ENCODE measurements at regions not wholly inside any gene's neighbourhood (a gene's known extent, or its start where the extent isn't known, plus 50 kb on each side); places are given as distances from the start of the nearest gene placed in this dataset.

DNA sequence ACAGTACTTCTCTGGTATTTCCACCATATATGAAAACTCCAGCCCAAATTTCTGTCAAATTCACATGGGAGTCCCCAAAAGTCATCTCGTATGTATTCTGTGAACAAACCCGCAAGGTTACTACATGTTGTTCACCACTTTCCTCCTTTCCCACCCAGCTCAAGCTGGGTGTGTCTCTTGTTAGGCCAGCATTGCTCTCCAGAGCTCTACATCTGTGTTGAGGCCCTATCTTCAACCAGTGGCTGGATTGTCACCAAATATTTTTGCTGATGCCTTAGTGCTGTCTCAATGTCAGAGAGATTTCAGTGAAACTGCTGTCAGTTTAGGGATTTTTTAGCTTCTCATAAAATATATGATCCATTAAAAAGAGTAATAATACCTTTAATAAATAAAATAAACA is 230.9 kb downstream of the BTG1 start:
- DNase-seq: no peak

DNA sequence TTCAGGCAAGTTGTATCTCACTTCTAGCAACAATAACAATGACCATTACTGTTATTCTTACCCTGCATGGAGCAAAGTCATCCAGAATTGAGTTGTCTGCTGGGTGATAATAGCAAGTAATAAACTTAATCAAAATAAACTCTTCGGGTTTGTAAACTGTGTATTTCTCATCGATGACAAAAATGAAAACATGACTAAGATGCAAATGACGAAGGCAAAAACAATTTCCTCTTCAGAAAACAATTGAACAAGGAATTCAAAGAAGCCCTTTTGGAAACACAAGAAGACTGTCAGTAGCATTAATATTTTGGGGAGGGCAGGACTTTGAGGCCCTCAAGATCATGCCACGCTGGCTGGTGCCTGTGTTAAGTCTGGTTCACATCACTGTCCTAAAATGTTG is 232.0 kb downstream of the BTG1 start:
- DNase-seq: no peak

DNA sequence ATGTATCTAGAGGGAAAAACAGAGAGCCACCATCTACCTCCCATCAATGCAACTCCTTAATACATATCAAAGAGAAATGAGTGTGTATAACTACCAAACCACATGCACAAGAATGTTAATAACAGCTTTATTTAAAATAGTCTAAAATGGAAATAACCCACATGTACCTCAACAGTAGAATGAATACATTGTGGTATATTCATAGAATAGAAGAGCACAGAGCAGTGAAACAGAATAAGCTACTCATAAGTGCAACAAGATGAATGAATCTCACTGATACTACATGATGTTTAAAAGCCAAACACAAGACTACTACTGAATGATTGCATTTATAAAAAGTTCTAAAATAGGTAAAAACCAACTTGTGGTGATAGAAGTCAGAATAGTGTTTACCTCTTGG is 232.5 kb downstream of the BTG1 start:
- DNase-seq: no peak

DNA sequence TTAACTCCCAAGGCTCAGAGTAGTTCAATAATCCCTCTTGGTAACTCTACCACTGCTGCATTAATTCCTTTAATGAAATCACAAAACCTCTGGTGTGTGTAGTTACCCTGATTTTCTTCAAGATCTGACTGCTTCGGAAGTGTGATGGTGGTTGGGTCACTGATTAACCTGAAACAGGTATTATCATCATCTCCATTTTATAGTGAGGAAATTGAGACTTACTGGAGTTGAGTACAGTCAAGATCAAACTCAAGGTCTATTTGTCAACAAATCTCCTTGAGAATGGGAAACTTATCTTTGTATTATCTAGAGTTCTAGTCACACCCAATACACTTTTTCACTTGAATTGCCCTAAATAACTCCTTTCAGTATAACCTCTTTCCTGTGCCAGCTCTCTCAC is 233.5 kb downstream of the BTG1 start:
- no peak for DNase-seq

DNA sequence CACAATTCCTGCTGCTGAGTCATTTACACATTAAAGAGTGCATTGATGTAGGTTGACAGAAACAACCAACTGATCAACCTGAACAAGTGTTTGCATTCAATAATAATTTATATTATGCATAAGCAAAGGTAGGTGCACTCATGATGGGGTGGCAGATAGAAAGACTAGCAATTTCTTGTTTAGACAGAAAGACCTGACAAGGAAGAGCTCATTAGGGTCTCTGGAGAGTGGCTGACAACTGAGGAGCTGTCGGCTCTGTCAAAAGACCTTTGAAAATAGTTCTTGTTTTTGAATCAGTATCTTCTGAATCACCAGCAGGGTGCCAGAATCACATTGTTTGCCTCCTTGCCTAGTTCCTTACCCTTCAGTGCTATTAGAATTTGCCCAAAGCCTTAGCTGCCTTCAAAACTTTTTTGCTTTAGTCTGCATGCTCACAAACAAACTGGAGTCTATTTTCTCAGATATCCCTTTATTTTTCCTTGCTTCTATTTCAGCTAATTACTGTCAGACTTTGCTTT is 234.7 kb downstream of the BTG1 start:
- no peak for DNase-seq

DNA sequence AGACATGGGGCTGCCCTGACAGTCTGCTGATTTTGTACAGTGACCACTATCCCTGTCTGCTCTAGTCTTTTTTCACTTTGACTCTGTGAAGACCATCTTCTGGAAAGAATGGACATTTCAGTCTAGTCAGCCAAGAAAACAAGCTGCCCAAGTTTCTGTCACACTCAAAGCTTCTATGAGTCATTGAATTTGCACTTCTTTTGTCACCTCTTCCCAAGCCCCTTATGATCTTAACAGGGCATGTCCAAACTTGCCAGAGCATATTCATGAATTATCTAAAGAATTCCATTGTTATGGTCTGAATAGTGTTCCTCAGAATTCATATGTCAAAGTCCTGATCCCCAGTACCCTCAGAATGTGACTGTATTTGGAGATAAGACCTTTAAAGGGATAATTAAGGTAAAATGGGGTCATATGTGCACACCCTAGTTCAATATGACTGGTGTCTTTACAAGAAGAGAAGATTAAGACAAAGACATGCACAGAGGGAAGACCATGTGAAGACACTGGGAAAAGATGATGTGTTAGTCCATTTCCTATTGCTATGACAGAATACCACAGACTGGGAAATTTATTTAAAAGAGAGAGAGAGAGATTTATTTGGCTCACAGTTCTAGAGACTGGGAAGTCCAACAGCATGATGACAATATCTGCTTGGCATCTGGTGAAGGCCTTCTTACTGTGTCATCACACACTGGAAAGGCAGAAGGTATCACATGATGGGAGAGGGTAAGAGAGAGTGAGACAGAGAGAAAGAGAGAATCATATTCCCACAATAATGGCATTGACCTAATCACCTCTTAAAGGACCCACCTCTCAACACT is 242.6 kb downstream of the BTG1 start:
- no peak for DNase-seq

DNA sequence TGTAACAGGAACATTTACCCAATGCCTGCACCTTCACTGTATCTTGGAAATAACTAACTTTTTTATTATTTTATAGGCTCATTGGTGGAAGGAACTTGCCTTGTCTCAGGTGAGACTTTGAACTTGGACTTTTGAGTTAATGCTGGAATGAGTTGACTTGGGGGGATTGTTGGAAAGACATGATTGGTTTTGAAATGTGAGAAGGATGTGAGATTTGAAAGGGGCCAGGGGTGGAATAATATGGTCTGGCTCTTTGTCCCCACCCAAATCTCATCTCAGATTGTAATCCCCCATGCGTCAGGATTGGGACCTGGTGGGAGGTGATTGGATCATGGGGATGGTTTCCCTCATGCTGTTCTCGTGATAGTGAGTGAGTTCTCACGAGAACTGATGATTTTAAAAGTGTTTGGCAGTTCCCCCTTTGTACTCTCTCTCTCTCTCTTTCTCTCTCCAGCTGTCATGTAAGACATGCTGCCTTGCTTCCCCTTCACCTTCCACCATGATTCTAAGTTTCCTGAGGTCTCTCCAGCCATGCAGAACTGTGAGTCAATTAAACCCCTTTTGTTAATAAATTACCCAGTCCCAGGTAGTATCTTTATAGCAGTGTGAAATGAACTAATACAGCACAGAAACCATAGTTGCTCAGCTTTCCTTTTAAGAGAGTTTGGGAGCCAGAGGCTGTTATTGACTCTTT is 244.1 kb downstream of the BTG1 start:
- no peak for DNase-seq

DNA sequence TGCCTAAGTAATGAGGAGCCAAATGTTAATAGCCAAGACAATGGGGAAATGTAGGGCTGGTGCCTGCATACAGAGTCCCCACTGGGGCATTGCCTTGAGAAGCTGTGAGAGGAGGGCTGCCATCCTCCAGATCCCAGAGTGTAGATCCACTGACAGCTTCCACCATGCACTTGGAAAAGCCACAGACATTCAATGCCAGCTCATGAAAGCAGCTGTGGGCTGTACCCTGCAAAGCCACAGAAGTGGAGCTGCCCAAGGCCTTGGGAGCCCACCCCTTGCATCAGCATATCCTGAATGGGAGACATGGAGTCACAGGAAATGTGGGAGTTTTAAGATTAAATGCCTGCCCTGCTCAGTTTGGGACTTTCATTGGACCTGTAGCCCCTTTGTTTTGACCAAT is 244.7 kb downstream of the BTG1 start:
- DNase-seq: no peak

DNA sequence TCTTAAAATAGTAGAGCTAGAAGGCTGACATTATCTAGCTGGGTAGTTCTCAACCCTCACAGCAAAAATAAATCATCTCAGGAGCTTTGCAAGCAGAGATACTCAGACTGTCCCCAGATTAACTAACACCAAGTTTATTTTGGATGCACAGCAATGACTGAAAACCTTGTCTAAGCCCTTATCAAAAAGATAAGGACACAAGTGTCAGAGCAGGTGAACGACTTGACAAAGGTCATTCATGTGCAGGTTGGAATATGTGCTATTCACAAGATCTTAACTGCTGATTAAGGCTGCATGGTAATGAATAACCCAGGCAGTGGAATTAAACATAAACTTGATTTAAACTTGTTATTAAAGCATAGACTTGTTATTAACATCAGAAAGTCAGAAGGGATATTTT is 246.6 kb downstream of the BTG1 start:
- no peak for DNase-seq

DNA sequence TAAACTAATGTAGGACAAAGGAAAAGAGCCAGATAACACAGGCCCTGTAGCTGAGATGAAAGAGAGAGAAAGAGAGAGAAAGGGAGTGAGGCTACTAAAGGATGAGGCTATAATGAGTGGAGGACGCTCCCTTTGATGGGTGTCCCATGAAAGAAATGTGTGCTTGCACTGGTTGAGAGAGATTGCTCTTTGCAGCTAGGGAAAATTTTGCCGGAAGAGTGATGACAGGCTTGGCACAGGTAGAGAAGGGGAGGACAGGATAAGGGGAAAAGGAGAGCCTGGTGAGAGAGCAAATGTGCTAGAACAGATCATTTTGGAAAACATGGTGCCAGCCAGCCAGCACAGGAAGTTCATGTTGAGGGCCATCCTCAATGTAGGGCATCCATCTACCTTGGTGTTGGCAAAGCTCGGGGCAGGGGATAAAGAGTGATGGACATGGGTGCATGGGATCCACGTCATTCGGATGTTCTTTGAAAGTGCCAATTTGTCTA is 248.6 kb downstream of the BTG1 start:
- DNase-seq: no peak

DNA sequence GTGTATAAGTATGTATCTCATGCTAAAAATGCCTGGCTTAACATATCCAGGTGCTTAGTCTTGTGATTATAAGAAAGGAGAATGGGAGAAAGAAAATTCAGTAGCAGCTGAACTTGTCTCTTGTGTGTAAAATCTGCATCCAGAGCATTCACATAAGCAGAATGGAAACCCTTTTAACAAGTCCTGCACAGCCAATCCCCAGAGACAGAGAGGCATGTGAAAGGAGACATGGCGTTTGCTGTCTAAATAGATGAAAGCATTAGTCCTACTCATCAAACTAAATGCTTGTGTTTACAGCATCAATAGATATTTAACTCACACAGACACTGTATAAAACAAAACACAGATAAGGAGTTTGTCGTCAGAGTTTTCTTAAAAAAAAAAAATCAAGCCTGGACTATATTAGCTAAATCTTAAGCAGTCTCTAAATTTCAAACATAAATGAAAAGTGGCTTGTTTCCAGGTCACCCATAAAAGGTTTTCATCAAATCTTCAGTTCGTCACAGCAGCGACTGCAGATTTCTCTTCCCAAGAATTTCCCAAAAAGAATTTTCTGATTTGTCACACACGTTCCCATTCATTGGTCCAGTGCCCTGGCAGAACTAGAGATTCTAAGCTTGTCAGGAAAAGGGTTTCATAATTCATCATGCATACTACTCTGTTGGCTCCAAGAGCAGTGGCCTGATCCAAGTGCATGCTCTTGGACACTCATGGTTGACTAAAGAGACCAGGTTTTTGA is 249.2 kb downstream of the BTG1 start:
- no peak for DNase-seq

DNA sequence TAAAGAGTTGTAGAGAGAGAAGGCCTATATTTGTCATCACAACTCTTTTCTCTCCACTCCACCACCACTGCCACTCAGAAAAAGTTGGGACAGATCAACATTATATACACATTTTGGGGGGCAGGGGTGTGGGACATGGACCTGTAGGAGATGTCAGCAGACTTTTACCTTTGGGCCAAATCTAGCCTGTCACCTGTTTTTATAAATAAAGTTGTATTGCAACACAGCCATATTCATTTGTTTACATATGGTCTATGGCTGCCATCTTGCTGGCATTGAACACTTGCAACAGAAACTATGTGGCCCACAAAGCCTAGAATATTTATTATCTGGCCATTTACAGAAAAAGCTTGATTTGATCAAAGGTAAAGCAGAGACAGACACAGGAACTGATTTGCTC is 250.7 kb downstream of the BTG1 start:
- DNase-seq: no peak

DNA sequence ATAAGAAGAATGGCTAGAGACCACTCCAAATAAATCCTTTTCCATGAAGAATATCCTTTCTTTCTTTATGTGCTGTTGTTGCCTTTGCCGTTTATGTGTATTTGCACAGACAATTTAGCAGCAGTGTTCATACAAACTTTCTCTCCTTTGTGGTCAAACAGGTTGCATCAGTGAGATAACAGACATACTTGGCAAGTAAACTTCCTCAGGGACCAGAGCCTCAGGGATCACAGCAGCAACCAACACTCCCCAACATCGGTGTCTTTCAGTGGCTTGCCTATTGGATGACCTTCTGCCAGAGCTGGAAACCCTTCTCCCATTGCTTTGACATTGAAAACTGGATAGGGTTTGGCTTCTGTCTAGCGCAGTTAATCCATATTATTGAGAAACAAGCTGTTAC is 252.2 kb downstream of the BTG1 start:
- no peak for DNase-seq

DNA sequence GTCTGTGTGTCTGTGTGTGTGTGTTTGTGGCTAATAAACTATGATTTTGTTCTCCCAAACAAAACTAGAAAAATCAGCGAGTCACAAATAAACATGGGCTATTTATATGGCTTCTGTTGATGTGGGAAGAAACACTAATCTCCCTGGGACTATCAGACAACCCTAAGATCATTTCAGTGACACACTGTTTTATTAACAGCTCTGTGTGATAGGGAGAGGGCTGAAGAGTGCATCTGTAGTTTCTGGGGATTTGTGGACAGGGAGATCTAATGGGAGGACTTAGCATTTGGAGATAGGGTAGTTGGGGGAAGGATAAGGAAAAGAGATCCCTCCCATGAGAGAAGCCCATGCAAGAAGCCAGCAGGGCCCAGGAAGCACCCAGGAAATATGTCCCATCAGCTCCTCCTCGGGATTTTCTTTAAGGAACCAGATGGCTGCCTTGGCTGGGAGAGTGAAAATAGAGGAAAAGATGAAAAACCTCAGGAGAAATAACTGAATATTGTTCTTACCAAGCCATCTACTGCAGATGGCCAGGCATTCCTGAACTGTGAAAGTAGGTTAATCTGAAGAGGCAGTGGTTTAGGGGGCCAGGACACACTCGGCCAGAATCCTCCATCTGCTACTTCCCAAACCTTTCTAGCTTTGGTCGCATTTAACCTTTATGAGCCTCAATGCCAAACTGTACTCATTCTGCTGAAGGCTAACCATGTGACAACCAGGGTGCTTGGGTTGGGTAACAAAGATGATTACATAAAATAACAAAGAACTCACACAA is 253.4 kb downstream of the BTG1 start:
- DNase-seq: no peak

DNA sequence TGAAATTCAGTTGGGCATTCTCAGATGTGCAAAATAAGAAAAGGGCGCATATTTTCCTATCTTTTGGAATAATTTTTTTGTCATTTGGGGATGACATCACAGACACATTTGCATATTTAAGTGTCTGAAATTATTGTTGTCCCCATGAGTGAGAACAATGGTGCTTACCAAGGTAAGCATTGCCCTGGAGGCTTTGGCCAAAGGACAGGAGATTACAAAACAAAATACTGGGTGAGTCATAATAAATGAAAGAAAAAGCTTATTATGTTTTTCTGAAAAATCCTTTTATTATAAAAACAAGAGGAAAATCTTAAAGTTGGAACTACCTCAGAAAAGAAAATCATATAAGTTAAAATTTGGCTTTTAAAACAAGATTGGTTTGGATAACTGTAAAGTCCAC is 254.9 kb downstream of the BTG1 start:
- DNase-seq: no peak

DNA sequence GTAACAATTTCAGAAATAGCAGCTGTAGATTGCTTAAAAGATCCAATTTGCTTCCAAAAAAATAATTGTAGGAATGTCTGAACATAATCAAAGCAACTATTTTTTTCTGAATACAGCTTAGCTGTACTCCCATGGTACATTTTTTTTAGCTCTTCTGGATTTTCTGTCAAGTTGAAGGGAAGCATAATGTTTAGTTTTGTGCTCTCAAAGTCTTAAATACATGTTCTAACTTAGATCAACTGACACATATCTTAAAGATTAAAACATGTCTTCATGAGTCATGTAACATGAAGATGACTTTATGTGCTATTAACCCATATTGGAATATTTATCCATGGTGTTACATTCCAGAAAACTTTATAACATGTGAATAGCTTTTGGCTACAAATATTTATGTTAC is 255.7 kb downstream of the BTG1 start:
- DNase-seq: no peak

DNA sequence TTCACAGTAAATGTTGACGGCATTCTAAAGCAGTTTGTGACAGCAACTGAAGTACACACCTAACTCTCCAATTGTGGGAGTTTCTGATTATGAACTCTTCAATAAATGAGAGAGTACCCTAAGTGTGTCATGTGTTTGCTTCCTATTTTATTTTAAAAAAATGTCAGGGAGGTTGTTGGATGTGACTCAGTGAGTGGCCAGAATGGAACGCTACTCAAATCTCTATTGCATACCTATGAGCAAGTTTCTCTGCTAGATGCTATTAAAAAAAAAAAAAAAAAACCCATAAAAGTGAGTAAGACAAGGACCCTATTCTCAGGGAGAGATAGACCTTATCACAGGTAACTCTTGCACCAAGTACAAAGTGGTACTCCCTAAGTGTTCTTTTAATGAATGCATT is 256.6 kb downstream of the BTG1 start:
- no peak for DNase-seq

DNA sequence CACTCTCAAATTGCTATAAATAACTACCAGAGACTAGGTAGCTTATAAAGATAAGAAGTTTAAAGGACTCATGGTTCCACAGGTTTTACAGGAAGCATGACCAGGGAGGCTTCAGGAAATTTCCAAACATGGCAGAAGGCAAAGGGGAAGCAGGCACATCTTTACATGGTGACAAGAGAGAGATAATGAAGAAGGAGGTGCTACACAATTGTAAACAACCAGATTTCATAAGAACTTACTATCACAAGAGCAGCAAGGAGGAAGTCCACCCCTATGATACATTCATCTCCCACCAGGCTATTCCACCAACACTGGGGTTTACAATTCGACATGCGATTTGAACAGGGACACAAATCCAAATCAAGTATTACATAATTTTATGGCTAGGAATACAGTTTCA is 257.7 kb downstream of the BTG1 start:
- no peak for DNase-seq

DNA sequence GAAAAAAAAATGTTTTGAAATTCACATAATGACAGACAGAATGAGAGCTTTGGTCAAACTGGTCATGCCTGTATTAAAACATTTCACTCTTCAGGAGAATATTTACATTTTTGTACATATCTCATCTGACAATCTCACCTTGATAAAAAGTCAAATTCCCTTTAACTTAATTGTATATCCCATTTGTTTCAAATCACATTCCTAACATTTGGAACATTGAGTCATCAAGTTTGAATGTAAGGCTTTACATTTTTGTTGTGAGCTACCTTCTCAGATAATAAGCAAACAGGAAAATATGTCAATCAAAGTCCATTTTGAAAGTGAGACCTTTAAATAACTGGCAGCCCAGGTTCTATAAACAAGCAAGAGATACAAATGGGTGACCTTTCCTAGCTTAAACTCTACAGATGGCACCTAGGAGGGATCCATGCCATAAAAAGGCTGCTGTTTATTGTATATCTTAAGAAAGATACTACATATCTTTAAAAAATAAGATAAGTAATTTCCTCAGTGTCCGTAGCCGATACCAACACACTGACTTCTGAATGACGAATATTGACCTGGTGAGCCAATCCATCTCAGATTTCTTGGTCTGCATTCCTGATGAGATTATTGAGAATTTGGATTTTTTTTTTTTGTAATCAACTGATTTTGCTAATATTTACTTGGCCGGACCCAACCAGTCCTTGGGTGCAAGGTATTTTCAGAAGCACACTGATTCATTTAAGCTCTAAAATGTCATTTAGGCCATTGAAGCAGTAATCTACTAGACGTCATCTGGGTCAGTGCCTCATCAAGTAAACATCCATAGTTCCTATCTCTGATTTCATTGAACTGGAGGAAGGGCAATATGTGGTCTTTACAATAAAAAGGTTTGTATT is 259.6 kb downstream of the BTG1 start:
- no peak for DNase-seq

DNA sequence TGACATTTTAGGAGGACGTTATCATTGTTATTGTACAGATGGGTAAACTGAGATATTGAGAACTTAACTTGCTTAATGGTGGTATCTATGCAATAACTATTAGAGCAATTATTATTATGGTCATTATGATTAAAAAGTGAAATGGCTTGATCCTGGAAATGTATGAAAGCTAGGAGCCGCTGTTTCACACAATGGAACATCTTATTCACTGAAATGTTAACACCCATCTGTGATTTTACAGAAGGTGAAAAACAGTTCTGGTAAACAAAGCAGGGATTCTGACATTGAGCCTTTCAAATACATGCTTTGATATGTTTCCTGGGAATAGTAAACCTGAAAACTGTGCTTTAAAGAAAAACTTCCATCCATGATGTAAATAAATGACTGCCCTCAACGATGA is 261.4 kb downstream of the BTG1 start:
- no peak for DNase-seq

DNA sequence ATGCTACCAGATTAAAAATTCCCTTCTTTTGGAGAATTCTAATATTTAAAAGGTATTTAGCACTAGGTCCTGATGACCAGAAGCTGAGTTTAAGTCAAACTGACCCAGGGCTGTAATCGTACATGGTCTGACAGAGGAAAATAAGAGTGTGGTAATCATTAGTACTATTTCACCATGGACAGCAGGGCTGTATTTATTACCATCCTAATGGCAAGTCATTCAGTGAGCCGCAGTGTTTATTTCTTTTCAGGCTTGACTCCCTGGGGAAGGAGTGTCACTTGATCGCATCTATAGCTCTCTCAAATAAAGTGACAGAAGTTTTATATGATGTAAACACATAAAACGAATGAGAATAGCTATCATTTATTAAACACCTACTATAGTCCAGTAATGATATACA is 261.8 kb downstream of the BTG1 start:
- no peak for DNase-seq

DNA sequence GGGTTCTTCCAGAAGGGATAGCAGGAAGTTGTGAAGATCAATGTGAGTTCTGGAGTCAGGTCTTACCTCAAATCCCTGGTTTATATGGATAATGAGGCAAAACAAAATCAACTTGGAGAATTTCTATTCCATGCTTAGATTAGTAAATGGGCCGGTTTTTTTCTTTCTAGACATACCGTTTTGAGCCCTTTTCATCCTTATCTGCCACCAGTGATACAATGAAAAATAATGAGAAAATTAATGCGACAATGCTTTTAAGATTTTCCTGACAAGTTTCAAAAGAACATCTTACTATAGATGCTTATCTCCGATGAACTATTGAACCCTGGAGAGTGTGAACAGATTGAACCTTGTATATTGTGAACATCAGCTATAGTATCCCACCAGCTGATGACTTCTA is 262.7 kb downstream of the BTG1 start:
- no peak for DNase-seq
